Spleen (tissue), 11 donors: ENCODE measurements at regions not wholly inside any gene's neighbourhood (a gene's known extent, or its start where the extent isn't known, plus 50 kb on each side); places are given as distances from the start of the nearest gene placed in this dataset.

Source experiments
- DNase-seq: peaks from one replicate; pipeline ENCODE4 v3.0.0-alpha.2; 2020
- H3K27ac ChIP-seq, 8 donors: fragments of 200-600 bp; sonication (generic) in 7 of 8; 1 replicate in 4 of 8; 2 replicates in 4 of 8; pipeline versions ENCODE4 v1.5.0 to v1.8.0; 2016 to 2021; ENCODE audit warnings: inconsistent platforms in 4 of 8, mild to moderate bottlenecking in 4 of 8, moderate library complexity in 1 of 8
- H3K27me3 ChIP-seq, 7 donors: fragments of 200-600 bp; sonication (generic) in 6 of 7; replicated peaks in 1 of 7; 1 replicate in 4 of 7; 2 replicates in 3 of 7; pipeline versions ENCODE4 v1.5.0 to v1.8.0; 2016 to 2021; ENCODE audit warnings: inconsistent platforms in 3 of 7, mild to moderate bottlenecking in 1 of 7
- H3K36me3 ChIP-seq, 6 donors: fragments of 200-600 bp; sonication (generic) in 5 of 6; 1 replicate in 4 of 6; 2 replicates in 2 of 6; pipeline versions ENCODE4 v1.5.0 to v1.8.0; 2016 to 2021; ENCODE audit warnings: inconsistent platforms in 2 of 6
- H3K4me1 ChIP-seq, 6 donors: fragments of 200-600 bp; sonication (generic) in 5 of 6; 1 replicate in 3 of 6; 2 replicates in 3 of 6; pipeline versions ENCODE4 v1.5.0 to v1.8.0; 2016 to 2021; ENCODE audit warnings: inconsistent platforms in 3 of 6
- H3K4me3 ChIP-seq, 8 donors: fragments of 200-600 bp; sonication (generic) in 7 of 8; 1 replicate in 4 of 8; 2 replicates in 4 of 8; pipeline versions ENCODE4 v1.5.0 to v1.8.0; 2016 to 2021; ENCODE audit warnings: inconsistent platforms in 4 of 8, mild to moderate bottlenecking in 4 of 8, moderate library complexity in 2 of 8
- H3K9me3 ChIP-seq, 8 donors: fragments of 200-600 bp; sonication (generic) in 7 of 8; 1 replicate in 4 of 8; 2 replicates in 4 of 8; pipeline versions ENCODE4 v1.5.0 to v1.8.0; 2016 to 2021; ENCODE audit warnings: inconsistent platforms in 4 of 8
- CTCF ChIP-seq, 11 experiments: fragments of 200-600 bp in 7 of 11; fragments of 450-650 bp in 4 of 11; sonication (generic) in 4 of 11; IDR thresholded peaks in 8 of 11; conservative IDR thresholded peaks in 3 of 11; 1 replicate in 7 of 11; 2 replicates in 4 of 11; pipeline versions ENCODE4 v1.4.0 to v1.8.0; 2016 to 2021; ENCODE audit warnings: antibody characterized with exemption in 11 of 11, inconsistent platforms in 4 of 11, mild to moderate bottlenecking in 1 of 11
- POLR2A ChIP-seq, 3 donors: fragments of 450-650 bp; IDR thresholded peaks; one replicate each; pipeline ENCODE4 v1.5.1; 2017; ENCODE audit warnings: antibody characterized with exemption in 3 of 3, mild to moderate bottlenecking in 1 of 3
- POLR2AphosphoS5 ChIP-seq, 3 donors: sonication (generic); formaldehyde crosslinking; IDR thresholded peaks; one replicate each; pipeline ENCODE4 v1.5.1; 2017; ENCODE audit warnings: antibody characterized with exemption in 3 of 3
- WGBS, 5 donors: extraction: QIAGEN DNeasy Blood & Tissue Kit in 3 of 5; methylation state at CpG; one replicate each; pipeline versions ENCODE4 v1.1.5 to v1.1.7; 2013 to 2018; 5-methylcytosine and 5-hydroxymethylcytosine counted together
- intact Hi-C: fragments of 100-400 bp; cut with DNase I; formaldehyde crosslinking; loops from one replicate; pipeline ENCODE4 v1.15.0; 2023; ENCODE audit warnings: low total_unique reads
- donor health status: healthy with polysubstance abuse.
- donor health status: DM: no; HTN: no; CAD: no; lungs with moderate emphysema.
- donor health status: DM: no; HTN: no; CAD: no.
- donor health status: Bipolar disorder and iron deficiency.
- donor health status: healthy.
- donor health status: DM: no; HTN: no; CAD: no.
- donor health status: DM: yes; HTN: yes; CAD: no.

- intact Hi-C loops, result no loop called here
- TF ChIP-seq POLR2A (IDR thresholded peaks at IDR 0.05) (no peak), POLR2AphosphoS5 (IDR thresholded peaks at IDR 0.05) (no peak), CTCF (IDR thresholded peaks at IDR 0.05 in 8 of 11, conservative IDR thresholded peaks at IDR 0.05 in 3 of 11) (no peak)
- no peaks in the 10 kb centered on the region for H3K4me1 ChIP-seq
- DNase-seq, result no peak
- H3K4me3 ChIP-seq, result no peak overlapping the region
- no peak overlapping the region for H3K27ac ChIP-seq
- peaks cover 0 to 7% (median 0%) of the 10 kb centered on the region in 8 donors for H3K9me3 ChIP-seq
- 50 to 62% (median 60%) methylated on average over 2 of the region's 2 CpGs for whole genome bisulfite sequencing, 5 donors
- no peaks in the 10 kb centered on the region for H3K27me3 ChIP-seq
- no peaks in the 10 kb centered on the region for H3K36me3 ChIP-seq
These were observed 526.7 kb upstream of the TYRP1 start for GRCh38 chr9:12166518-12166917.

- no peak overlapping the region for H3K27ac ChIP-seq
- intact Hi-C loops, result no loop called here
- no peaks in the 10 kb centered on the region for H3K4me1 ChIP-seq
- no peak for DNase-seq
- 75 to 95% (median 88%) methylated on average over 1 of the region's 1 CpG for WGBS, 5 donors
- H3K36me3 ChIP-seq, result no peaks in the 10 kb centered on the region
- peaks cover 0 to 23% (median 2%) of the 10 kb centered on the region in 8 donors for H3K9me3 ChIP-seq
- H3K4me3 ChIP-seq, result no peak overlapping the region
- TF ChIP-seq POLR2AphosphoS5 (IDR thresholded peaks at IDR 0.05), result no peak
- no peak for TF ChIP-seq POLR2A (IDR thresholded peaks at IDR 0.05)
- TF ChIP-seq CTCF (IDR thresholded peaks at IDR 0.05 in 8 of 11, conservative IDR thresholded peaks at IDR 0.05 in 3 of 11), result no peak
- no peaks in the 10 kb centered on the region for H3K27me3 ChIP-seq
These were observed 522.7 kb upstream of the TYRP1 start for GRCh38 chr9:12170456-12170855.

GRCh38 chr9:12178634-12179033, 514.6 kb upstream of the TYRP1 start:
- Histone ChIP-seq H3K36me3 (no peaks in the 10 kb centered on the region), H3K27me3 (no peaks in the 10 kb centered on the region), H3K4me1 (no peaks in the 10 kb centered on the region), H3K9me3 (peaks cover 0 to 10% (median 0%) of the 10 kb centered on the region in 8 donors), H3K4me3 (no peak overlapping the region), H3K27ac (no peak overlapping the region)
- 82 to 98% (median 88%) methylated on average over 1 of the region's 1 CpG for WGBS, 5 donors
- no peak for DNase-seq
- no peak for TF ChIP-seq POLR2A (IDR thresholded peaks at IDR 0.05)
- no peak for TF ChIP-seq POLR2AphosphoS5 (IDR thresholded peaks at IDR 0.05)
- no peak for TF ChIP-seq CTCF (IDR thresholded peaks at IDR 0.05 in 8 of 11, conservative IDR thresholded peaks at IDR 0.05 in 3 of 11)
- intact Hi-C loops, result no loop called here

- DNase-seq, result no peak
- Histone ChIP-seq H3K4me1 (no peaks in the 10 kb centered on the region), H3K36me3 (no peaks in the 10 kb centered on the region), H3K27ac (no peak overlapping the region), H3K27me3 (no peaks in the 10 kb centered on the region), H3K4me3 (no peak overlapping the region), H3K9me3 (no peaks in the 10 kb centered on the region)
- 88 to 97% (median 89%) methylated on average over 1 of the region's 1 CpG for WGBS, 5 donors
- TF ChIP-seq CTCF (IDR thresholded peaks at IDR 0.05 in 8 of 11, conservative IDR thresholded peaks at IDR 0.05 in 3 of 11), result no peak
- no peak for TF ChIP-seq POLR2AphosphoS5 (IDR thresholded peaks at IDR 0.05)
- TF ChIP-seq POLR2A (IDR thresholded peaks at IDR 0.05), result no peak
- intact Hi-C loops, result no loop called here
These were observed 510.4 kb upstream of the TYRP1 start for GRCh38 chr9:12182806-12183205.
